ENCODE measurements at regions not wholly inside any gene's neighbourhood (a gene's known extent, or its start where the extent isn't known, plus 50 kb on each side); places are given as distances from the start of the nearest gene placed in this dataset.
"Not testable (repeated sequence)": the region's sequence is repeated elsewhere in the genome, so short reads cannot be mapped to it uniquely, and the experiment has no call there.

DNA sequence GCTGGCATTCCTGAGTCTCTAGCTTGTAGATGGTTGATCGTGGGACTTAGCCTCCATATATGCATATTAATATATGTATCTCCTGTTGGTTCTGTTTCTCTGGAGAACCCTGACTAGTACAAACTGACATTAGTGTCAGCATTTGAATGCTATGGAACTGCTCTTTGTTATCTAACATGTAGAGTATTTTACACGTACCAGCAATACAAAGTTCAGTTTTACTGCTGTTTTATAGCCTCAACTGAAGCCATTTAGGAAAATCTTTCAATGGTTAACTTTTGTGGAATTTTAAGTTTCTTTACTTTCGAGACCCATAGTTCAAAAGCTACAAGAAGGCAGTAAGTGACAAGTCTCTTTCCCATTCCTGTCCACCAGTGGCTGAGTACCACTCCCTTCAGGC lies 418.4 kb downstream of the NUP35 start:
- H3K27ac Mint-ChIP-seq = no peak overlapping the region
- H3K4me1 Mint-ChIP-seq (ENCODE audit: unreplicated experiment) = no peaks in the 10 kb centered on the region
- no peak overlapping the region for H3K4me3 Mint-ChIP-seq

DNA sequence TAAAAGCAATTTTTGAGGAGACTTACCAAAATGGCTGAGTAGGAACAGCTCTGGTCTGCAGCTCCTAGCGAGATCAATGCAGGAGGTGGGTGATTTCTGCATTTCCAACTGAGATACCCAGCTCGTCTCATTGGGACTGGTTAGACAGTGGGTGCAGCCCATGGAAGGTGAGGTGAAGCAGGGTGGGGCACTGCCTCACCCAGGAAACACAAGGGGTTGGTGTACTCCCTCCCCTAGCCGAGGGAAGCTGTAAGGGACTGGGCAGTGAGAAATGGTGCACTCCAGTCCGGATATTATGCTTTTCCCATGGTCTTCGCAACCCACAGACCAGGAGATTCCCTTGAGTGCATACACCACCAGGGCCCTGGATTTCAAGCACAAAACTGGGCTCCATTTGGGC lies 419.0 kb downstream of the NUP35 start:
- Mint-ChIP-seq H3K27ac (no peak overlapping the region), H3K4me3 (no peak overlapping the region), H3K9me3 (no peaks in the 10 kb centered on the region), H3K36me3 (no peaks in the 10 kb centered on the region), H3K27me3 (no peaks in the 10 kb centered on the region), H3K4me1 (ENCODE audit: unreplicated experiment) (no peaks in the 10 kb centered on the region)
- TF ChIP-seq, protein P1, sequence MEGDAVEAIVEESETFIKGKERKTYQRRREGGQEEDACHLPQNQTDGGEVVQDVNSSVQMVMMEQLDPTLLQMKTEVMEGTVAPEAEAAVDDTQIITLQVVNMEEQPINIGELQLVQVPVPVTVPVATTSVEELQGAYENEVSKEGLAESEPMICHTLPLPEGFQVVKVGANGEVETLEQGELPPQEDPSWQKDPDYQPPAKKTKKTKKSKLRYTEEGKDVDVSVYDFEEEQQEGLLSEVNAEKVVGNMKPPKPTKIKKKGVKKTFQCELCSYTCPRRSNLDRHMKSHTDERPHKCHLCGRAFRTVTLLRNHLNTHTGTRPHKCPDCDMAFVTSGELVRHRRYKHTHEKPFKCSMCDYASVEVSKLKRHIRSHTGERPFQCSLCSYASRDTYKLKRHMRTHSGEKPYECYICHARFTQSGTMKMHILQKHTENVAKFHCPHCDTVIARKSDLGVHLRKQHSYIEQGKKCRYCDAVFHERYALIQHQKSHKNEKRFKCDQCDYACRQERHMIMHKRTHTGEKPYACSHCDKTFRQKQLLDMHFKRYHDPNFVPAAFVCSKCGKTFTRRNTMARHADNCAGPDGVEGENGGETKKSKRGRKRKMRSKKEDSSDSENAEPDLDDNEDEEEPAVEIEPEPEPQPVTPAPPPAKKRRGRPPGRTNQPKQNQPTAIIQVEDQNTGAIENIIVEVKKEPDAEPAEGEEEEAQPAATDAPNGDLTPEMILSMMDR (conservative IDR thresholded peaks at IDR 0.05) = no peak
- no peak for DNase-seq (ENCODE audit: extremely low spot score, unreplicated experiment)

More for the DNA sequence above, 418.4 kb downstream of the NUP35 start:
- no peaks in the 10 kb centered on the region for H3K27me3 Mint-ChIP-seq
- TF ChIP-seq, protein P1 (conservative IDR thresholded peaks at IDR 0.05) = no peak
- no peaks in the 10 kb centered on the region for H3K9me3 Mint-ChIP-seq
- no peak for DNase-seq (ENCODE audit: extremely low spot score, unreplicated experiment)
- no peaks in the 10 kb centered on the region for H3K36me3 Mint-ChIP-seq

DNA sequence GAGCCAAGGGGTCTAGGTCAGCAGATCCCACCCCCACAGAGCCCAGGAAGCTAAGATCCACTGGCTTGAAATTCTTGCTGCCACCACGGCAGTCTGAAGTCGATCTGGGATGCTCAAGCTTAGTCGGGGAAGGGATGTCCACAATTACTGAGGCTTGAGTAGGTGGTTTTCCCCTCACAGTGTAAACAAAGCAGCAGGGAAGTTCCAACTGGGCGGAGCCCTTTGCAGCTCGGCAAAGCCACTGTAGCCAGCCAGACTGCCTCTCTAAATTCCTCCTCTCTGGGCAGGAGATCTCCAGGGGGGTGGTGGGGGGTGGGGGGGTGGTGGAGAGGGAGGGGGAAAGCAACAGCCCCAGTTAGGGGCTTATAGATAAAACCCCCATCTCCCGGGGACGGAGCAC lies 419.5 kb downstream of the NUP35 start:
- Mint-ChIP-seq H3K9me3 (no peaks in the 10 kb centered on the region), H3K27ac (no peak overlapping the region), H3K27me3 (no peaks in the 10 kb centered on the region), H3K4me1 (ENCODE audit: unreplicated experiment) (no peaks in the 10 kb centered on the region), H3K36me3 (no peaks in the 10 kb centered on the region), H3K4me3 (no peak overlapping the region)
- DNase-seq (ENCODE audit: extremely low spot score, unreplicated experiment) = no peak
- TF ChIP-seq, protein P1 (conservative IDR thresholded peaks at IDR 0.05) = no peak

DNA sequence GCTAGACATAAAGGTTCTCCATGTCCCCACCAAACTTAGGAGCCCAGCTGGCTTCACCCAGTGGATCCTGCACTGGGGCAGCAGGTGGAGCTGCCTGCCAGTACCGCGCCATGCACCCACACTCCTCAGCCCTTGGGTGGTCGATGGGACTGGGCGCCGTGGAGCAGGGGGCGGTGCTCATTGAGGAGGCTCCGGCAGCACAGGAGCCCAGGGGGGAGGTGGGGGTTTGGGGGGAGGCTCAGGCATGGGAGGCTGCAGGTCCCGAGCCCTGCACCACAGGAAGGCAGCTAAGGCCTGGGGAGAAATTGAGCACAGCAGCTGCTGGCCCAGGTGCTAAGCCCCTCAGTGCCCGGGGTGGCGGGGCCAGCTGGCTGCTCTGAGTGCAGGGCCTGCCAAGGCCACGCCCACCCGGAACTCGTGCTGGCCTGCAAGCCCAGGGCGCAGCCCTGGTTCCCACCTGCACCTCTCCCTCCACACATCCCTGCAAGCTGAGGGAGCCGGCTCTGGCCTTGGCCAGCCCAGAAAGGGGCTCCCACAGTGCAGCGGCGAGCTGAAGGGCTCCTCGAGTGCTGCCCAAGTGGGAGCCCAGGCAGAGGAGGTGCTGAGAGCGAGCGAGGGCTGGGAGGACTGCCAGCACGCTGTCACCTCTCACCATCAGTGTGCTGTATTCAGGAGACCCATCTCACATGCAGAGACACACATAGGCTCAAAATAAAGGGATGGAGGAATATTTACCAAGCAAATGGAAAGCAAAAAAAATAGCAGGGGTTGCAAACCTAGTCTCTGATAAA lies 422.5 kb downstream of the NUP35 start:
- H3K4me3 Mint-ChIP-seq; H3K27me3 Mint-ChIP-seq; H3K9me3 Mint-ChIP-seq; DNase-seq (ENCODE audit: extremely low spot score, unreplicated experiment); H3K27ac Mint-ChIP-seq; H3K36me3 Mint-ChIP-seq; H3K4me1 Mint-ChIP-seq (ENCODE audit: unreplicated experiment): not testable (repeated sequence)

DNA sequence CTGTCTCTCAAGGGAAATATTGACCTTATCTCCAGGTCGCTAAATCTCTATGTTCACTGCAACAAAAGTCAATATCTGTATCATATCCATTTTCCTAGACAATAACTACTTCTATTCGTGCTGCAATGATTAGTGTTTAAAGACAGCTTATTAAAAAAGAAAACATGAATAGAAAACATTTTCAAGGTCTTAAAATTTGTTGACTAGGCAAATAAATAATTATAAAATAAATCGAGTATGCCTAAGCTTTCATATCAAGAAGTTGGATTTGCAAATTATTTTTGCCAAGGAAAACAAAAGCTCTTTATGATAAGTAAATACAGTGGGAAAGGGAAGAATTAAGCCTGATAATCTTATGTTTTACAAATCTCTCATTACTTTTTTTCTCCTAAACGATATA lies 428.5 kb downstream of the NUP35 start:
- no peak for DNase-seq (ENCODE audit: extremely low spot score, unreplicated experiment)
- H3K4me1 Mint-ChIP-seq (ENCODE audit: unreplicated experiment) = no peaks in the 10 kb centered on the region
- H3K36me3 Mint-ChIP-seq = no peaks in the 10 kb centered on the region
- H3K4me3 Mint-ChIP-seq = no peak overlapping the region
- H3K9me3 Mint-ChIP-seq = no peaks in the 10 kb centered on the region
- no peaks in the 10 kb centered on the region for H3K27me3 Mint-ChIP-seq
- H3K27ac Mint-ChIP-seq = no peak overlapping the region
- TF ChIP-seq, protein P1 (conservative IDR thresholded peaks at IDR 0.05) = no peak

DNA sequence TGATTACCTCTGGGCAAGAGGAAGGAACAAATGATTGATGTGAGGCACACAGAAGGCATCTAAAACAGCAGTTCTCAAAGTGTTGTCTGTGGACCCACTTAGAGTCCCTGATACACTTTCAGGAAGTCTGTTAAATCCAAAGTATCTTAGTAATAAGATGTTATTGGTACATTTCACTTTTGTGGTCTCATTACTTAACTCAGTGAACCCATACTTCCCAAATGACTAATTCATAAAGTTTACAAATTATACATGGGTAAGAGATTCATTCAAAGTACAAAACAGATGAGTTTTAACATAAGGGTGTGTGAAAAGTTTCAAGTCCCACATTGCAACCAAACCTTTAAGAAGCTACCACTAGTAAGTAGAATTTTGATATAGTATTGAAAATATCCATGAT lies 440.5 kb downstream of the NUP35 start:
- H3K9me3 Mint-ChIP-seq = no peaks in the 10 kb centered on the region
- no peaks in the 10 kb centered on the region for H3K4me1 Mint-ChIP-seq (ENCODE audit: unreplicated experiment)
- H3K36me3 Mint-ChIP-seq = no peaks in the 10 kb centered on the region
- H3K4me3 Mint-ChIP-seq = no peak overlapping the region
- no peak overlapping the region for H3K27ac Mint-ChIP-seq
- DNase-seq (ENCODE audit: extremely low spot score, unreplicated experiment) = no peak
- no peaks in the 10 kb centered on the region for H3K27me3 Mint-ChIP-seq
- TF ChIP-seq, protein P1 (conservative IDR thresholded peaks at IDR 0.05) = no peak

All from type B pancreatic cell (in vitro differentiated cells).